ENCODE measurements at regions not wholly inside any gene's neighbourhood (a gene's known extent, or its start where the extent isn't known, plus 50 kb on each side); places are given as distances from the start of the nearest gene placed in this dataset.

- intact Hi-C loops (cut with DNase I) = no loop called here
- Histone ChIP-seq H3K4me1 (ENCODE audit: control insufficient read depth in 2 of 3, insufficient read depth in 2 of 3, low read depth in 1 of 3, low read length in 3 of 3) (no peaks in the 10 kb centered on the region), H3K27me3 (ENCODE audit: control insufficient read depth, insufficient read depth, low read length) (no peaks in the 10 kb centered on the region), H3K27ac (ENCODE audit: low read depth in 2 of 2, low read length in 2 of 2) (no peak overlapping the region), H3K36me3 (ENCODE audit: control insufficient read depth in 2 of 3, insufficient read depth in 3 of 3, low read length in 3 of 3) (no peaks in the 10 kb centered on the region), H3K9me3 (ENCODE audit: control insufficient read depth in 2 of 3, insufficient read depth in 1 of 3, low read length in 3 of 3) (no peaks in the 10 kb centered on the region), H3K4me3 (ENCODE audit: low read length in 3 of 3) (no peak overlapping the region), H3K9ac (ENCODE audit: low read length in 3 of 3) (no peak overlapping the region)
- no peak for TF ChIP-seq CTCF (IDR thresholded peaks at IDR 0.05; ENCODE audit: borderline replicate concordance, extremely low read depth, insufficient read depth)
- DNase-seq (no peak), FAIRE-seq (no peak)
Observed at GRCh38 chr4:32216502-32216901, 1496.3 kb downstream of the PCDH7 start.

- TF ChIP-seq CTCF (IDR thresholded peaks at IDR 0.05; ENCODE audit: borderline replicate concordance, extremely low read depth, insufficient read depth) = no peak
- H3K36me3 ChIP-seq (ENCODE audit: control insufficient read depth in 2 of 3, insufficient read depth in 3 of 3, low read length in 3 of 3) = no peaks in the 10 kb centered on the region
- DNase-seq = no peak
- no peak for FAIRE-seq
- no peaks in the 10 kb centered on the region for H3K9me3 ChIP-seq (ENCODE audit: control insufficient read depth in 2 of 3, insufficient read depth in 1 of 3, low read length in 3 of 3)
- no peaks in the 10 kb centered on the region for H3K4me1 ChIP-seq (ENCODE audit: control insufficient read depth in 2 of 3, insufficient read depth in 2 of 3, low read depth in 1 of 3, low read length in 3 of 3)
- H3K27me3 ChIP-seq (ENCODE audit: control insufficient read depth, insufficient read depth, low read length) = no peaks in the 10 kb centered on the region
- H3K9ac ChIP-seq (ENCODE audit: low read length in 3 of 3) = no peak overlapping the region
- H3K27ac ChIP-seq (ENCODE audit: low read depth in 2 of 2, low read length in 2 of 2) = no peak overlapping the region
- H3K4me3 ChIP-seq (ENCODE audit: low read length in 3 of 3) = no peak overlapping the region
- intact Hi-C loops (cut with DNase I) = no loop called here
Observed at GRCh38 chr4:32219306-32220075, 1499.3 kb downstream of the PCDH7 start.

- no peak for FAIRE-seq
- DNase-seq = no peak
- intact Hi-C loops (cut with DNase I) = no loop called here
- H3K27ac ChIP-seq (ENCODE audit: low read depth in 2 of 2, low read length in 2 of 2) = no peak overlapping the region
- no peak for TF ChIP-seq CTCF (IDR thresholded peaks at IDR 0.05; ENCODE audit: borderline replicate concordance, extremely low read depth, insufficient read depth)
- H3K9ac ChIP-seq (ENCODE audit: low read length in 3 of 3) = no peak overlapping the region
- no peaks in the 10 kb centered on the region for H3K36me3 ChIP-seq (ENCODE audit: control insufficient read depth in 2 of 3, insufficient read depth in 3 of 3, low read length in 3 of 3)
- no peaks in the 10 kb centered on the region for H3K9me3 ChIP-seq (ENCODE audit: control insufficient read depth in 2 of 3, insufficient read depth in 1 of 3, low read length in 3 of 3)
- H3K4me1 ChIP-seq (ENCODE audit: control insufficient read depth in 2 of 3, insufficient read depth in 2 of 3, low read depth in 1 of 3, low read length in 3 of 3) = no peaks in the 10 kb centered on the region
- no peaks in the 10 kb centered on the region for H3K27me3 ChIP-seq (ENCODE audit: control insufficient read depth, insufficient read depth, low read length)
- no peak overlapping the region for H3K4me3 ChIP-seq (ENCODE audit: low read length in 3 of 3)
Observed at GRCh38 chr4:32226204-32226603, 1506.0 kb downstream of the PCDH7 start.

GRCh38 chr4:32226733-32227132 is 1506.6 kb downstream of the PCDH7 start:
- Histone ChIP-seq H3K4me3 (ENCODE audit: low read length in 3 of 3) (no peak overlapping the region), H3K9me3 (ENCODE audit: control insufficient read depth in 2 of 3, insufficient read depth in 1 of 3, low read length in 3 of 3) (no peaks in the 10 kb centered on the region), H3K4me1 (ENCODE audit: control insufficient read depth in 2 of 3, insufficient read depth in 2 of 3, low read depth in 1 of 3, low read length in 3 of 3) (no peaks in the 10 kb centered on the region), H3K27me3 (ENCODE audit: control insufficient read depth, insufficient read depth, low read length) (no peaks in the 10 kb centered on the region), H3K9ac (ENCODE audit: low read length in 3 of 3) (no peak overlapping the region), H3K36me3 (ENCODE audit: control insufficient read depth in 2 of 3, insufficient read depth in 3 of 3, low read length in 3 of 3) (no peaks in the 10 kb centered on the region), H3K27ac (ENCODE audit: low read depth in 2 of 2, low read length in 2 of 2) (no peak overlapping the region)
- intact Hi-C loops (cut with DNase I) = no loop called here
- DNase-seq = no peak
- FAIRE-seq = no peak
- TF ChIP-seq CTCF (IDR thresholded peaks at IDR 0.05; ENCODE audit: borderline replicate concordance, extremely low read depth, insufficient read depth) = no peak

Data from kidney (tissue), 13 donors.